ENCODE measurements at regions not wholly inside any gene's neighbourhood (a gene's known extent, or its start where the extent isn't known, plus 50 kb on each side); places are given as distances from the start of the nearest gene placed in this dataset.
"Not testable (repeated sequence)": the region's sequence is repeated elsewhere in the genome, so short reads cannot be mapped to it uniquely, and the experiment has no call there.

DNA sequence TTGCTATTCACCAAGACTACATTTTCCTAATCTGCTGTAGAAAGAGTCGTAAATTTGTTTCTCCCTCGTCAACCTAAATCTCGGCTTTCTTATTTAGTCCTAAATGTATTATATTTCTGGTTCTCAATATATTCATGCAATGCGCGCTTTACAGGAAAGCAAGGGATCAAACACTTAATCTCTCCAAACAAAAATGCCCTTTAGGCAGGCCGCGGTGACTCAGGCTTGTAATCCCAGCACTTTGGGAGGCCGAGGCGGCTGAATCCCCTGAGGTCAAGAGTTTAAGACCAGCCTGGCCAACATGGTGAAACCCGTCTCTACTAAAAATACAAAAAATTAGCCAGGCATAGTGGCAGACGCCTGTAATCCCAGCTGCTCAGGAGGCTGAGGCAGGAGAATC is 376.0 kb downstream of the PPP4R3C start:
- TF ChIP-seq, protein P1, sequence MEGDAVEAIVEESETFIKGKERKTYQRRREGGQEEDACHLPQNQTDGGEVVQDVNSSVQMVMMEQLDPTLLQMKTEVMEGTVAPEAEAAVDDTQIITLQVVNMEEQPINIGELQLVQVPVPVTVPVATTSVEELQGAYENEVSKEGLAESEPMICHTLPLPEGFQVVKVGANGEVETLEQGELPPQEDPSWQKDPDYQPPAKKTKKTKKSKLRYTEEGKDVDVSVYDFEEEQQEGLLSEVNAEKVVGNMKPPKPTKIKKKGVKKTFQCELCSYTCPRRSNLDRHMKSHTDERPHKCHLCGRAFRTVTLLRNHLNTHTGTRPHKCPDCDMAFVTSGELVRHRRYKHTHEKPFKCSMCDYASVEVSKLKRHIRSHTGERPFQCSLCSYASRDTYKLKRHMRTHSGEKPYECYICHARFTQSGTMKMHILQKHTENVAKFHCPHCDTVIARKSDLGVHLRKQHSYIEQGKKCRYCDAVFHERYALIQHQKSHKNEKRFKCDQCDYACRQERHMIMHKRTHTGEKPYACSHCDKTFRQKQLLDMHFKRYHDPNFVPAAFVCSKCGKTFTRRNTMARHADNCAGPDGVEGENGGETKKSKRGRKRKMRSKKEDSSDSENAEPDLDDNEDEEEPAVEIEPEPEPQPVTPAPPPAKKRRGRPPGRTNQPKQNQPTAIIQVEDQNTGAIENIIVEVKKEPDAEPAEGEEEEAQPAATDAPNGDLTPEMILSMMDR (IDR thresholded peaks at IDR 0.05; ENCODE audit: insufficient read depth, low read length, poor library complexity, severe bottlenecking): not testable (repeated sequence)
- TF ChIP-seq EZH2phosphoT487 (conservative IDR thresholded peaks at IDR 0.05; ENCODE audit: low read length): not testable (repeated sequence)

Measured in SU-DHL-6 (cell line).